ENCODE measurements at regions not wholly inside any gene's neighbourhood (a gene's known extent, or its start where the extent isn't known, plus 50 kb on each side); places are given as distances from the start of the nearest gene placed in this dataset.
"Not testable (repeated sequence)": the region's sequence is repeated elsewhere in the genome, so short reads cannot be mapped to it uniquely, and the experiment has no call there.

- DNase-seq, result not testable (repeated sequence)
Measured at GRCh38 chr18:30141506-30141905, 901.0 kb downstream of the DSC3 start.

- no peak for DNase-seq
Measured at GRCh38 chr18:30139631-30140287, 902.8 kb downstream of the DSC3 start.

GRCh38 chr18:30135938-30136337 lies 906.6 kb downstream of the DSC3 start:
- no peak for DNase-seq

DNA sequence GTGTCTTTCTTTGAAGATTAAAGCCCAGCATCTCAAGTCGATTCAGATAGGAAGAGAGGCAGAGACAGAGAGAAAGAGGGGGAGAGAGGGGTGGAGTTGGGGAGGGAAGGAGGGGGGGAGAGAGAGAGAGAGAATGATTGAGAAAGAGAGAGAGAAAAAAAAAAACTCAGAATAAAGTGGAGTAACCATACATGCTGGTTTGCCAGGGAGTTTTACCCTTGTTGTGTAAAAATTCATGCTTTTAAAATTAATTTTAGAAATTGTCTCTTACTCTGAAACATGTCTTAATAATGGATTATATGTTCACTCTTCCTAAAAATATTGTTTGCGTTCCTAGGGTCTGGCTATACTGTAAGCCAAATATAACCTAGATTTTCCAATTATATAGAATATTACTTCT lies 908.5 kb downstream of the DSC3 start:
- no peak for DNase-seq

- DNase-seq, result no peak
Measured at GRCh38 chr18:30132959-30133358, 909.6 kb downstream of the DSC3 start.

- DNase-seq, result no peak
Measured at GRCh38 chr18:30121397-30121796, 921.1 kb downstream of the DSC3 start.

DNA sequence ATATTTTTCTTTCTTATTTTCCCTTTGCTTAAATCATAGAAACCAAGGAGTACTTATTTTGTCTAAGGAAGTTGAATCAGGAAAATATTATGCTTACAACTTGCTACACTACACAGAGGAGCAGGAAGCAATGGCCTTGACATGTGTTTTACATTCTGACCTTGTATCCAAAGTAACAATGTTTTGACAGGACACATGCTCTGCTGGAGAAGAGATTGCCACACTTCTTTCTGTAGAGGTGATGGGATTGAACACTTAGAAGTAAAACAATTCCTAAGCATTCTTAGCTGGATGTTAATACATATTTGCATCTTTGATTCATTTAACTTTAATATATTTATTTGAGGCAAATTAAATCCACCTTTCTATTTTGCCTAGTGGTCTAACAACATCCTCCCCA lies 929.1 kb downstream of the DSC3 start:
- no peak for DNase-seq

GRCh38 chr18:30106356-30106755 lies 936.2 kb downstream of the DSC3 start:
- DNase-seq, result no peak

- DNase-seq, result no peak
Measured at GRCh38 chr18:30103881-30104280, 938.7 kb downstream of the DSC3 start.

DNA sequence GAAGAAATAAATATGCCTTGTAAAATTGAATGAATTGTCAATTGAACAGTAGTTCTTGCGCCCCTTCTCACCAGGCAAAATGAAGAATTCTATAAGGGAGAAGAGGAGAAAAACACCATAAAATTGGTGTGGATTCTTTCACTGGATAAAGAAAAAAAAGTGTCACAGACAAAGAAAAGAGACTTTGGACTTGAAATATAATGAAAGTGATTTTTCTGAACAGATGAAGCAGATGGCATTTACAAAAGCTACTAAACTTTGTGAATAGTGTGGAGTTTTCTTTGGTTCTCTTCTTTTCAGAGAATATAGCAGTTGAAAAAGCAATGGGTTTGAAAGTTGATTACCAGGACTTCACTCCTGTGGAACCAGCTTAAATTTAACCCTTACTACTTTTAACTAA lies 945.7 kb downstream of the DSC3 start:
- no peak for DNase-seq

- DNase-seq, result no peak
Measured at GRCh38 chr18:30094556-30094955, 948.0 kb downstream of the DSC3 start.

DNA sequence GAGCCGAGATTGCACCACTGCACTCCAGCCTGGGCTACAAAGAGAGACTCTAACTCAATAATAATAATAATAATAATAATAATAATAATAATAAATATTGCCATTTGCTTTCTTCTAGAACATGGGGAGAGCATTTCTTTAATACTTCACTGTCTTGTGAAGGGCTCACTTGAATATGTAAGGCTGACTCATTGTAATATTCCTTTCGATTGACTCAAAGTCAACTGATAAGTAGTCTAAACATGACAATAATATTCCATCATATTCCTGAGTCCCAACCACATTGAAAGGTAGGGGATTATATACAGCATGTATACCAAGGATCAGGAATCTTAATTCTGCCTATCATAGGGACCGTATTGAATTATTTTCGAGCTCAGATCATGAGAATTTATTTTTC lies 949.2 kb downstream of the DSC3 start:
- DNase-seq, result no peak

- DNase-seq, result no peak
Measured at GRCh38 chr18:30088238-30089015, 954.1 kb downstream of the DSC3 start.

GRCh38 chr18:30086351-30086750 lies 956.2 kb downstream of the DSC3 start:
- DNase-seq, result no peak

- DNase-seq, result no peak
Measured at GRCh38 chr18:30081122-30081521, 961.4 kb downstream of the DSC3 start.

GRCh38 chr18:30072609-30073385 lies 969.7 kb downstream of the DSC3 start:
- DNase-seq, result no peak

- no peak for DNase-seq
Measured at GRCh38 chr18:30066288-30066687, 976.3 kb downstream of the DSC3 start.

GRCh38 chr18:30057398-30057797 lies 985.1 kb downstream of the DSC3 start:
- DNase-seq, result no peak

DNA sequence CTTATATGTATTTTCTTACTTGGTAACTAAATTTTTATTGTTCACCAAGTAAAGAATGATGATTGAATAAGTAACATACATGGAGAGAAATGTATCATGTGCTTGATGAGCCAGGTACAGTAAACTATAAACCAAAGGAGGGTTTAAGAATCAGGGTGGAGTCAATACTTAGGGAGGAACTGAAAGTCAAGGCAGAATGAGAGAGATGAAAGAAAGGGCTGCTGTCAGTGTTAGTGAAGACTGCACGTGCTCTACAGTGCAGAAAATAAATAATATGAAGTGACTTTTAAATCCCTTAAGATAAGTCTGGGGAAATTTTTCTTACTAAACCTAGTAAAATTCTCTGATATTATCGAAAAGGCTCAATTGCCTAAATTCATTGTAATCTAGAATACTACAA lies 986.0 kb downstream of the DSC3 start:
- no peak for DNase-seq

DNA sequence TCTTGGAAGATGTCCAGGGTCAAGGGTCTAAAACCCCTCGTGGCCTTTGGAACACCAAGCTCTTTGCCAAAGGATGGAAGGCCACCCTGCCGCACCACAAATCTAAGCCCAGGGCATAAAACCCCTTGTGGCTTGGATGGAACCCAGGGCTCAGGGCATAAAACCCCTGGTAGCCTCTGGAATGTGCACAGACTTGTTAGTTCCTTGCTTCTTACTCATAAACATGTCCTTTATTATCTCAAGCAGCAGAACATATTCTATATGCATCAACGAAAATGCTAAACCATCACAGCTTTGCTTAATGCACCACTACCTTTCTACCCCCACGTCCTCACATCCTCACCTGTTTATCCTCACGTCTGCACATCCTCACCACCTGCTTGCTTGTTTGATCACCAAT lies 998.0 kb downstream of the DSC3 start:
- DNase-seq, result no peak

GRCh38 chr18:30039201-30039600 lies 1003.3 kb downstream of the DSC3 start:
- DNase-seq, result no peak

- DNase-seq, result no peak
Measured at GRCh38 chr18:30034818-30035217, 1007.7 kb downstream of the DSC3 start.

- DNase-seq, result no peak
Measured at GRCh38 chr18:30016179-30016578, 1026.4 kb downstream of the DSC3 start.

DNA sequence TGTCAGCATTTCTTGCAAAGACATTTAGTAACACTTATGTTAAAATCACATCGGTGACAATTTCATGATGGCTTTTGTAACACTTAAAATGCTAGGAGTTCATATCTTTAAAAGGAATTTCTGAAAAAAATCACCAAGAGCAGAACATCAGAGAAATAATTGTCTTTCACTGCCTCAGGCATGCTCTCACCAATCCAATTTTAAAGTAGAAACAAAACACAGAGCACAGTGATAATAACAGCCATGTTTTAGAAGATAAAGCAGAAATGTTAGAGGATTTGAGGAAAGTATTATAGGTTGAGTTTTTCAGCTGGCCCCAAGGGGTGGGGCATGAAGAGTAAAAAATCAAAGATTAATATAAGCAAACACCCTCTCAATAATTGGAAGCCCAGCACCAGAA lies 1037.6 kb downstream of the DSC3 start:
- DNase-seq, result no peak
